ENCODE measurements at regions not wholly inside any gene's neighbourhood (a gene's known extent, or its start where the extent isn't known, plus 50 kb on each side); places are given as distances from the start of the nearest gene placed in this dataset.

DNA sequence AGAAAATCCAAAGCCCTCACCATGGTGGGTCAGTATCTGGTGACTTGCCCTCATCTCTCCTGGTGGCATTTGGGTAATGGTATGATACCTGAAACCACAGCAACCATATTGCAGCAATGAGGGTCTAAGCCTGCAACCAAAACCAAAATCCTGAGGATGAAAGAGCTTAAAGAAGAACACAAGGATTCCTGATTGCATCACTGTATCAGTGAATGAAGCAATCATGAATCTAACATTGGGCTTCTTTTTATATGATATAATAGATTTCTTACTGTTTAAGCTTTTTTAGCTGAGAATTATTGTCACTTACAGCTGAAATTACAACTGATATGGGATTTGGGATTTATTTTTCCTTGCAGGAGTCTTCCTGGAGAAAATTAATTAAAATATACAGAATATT lies 269.9 kb downstream of the MEF2C start:
- no peak for DNase-seq

DNA sequence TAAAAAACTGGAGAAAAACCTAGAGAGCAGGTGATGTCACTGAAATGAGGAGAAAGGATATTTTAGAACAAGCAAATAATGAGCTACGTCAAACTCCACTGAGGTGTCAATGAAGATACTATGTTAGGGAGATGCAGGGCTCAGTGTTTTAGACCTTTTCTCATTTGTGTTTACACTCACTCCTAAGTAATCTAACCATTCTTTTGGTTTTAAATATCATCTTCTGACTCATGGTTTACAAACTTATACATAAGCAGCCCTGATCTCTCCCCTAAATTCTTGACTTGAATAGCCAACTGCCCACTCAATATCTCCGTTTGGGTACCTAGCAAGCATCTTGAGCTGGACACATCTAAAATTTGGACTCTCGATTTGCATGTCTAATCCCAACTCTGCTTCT lies 272.4 kb downstream of the MEF2C start:
- no peak for DNase-seq

DNA sequence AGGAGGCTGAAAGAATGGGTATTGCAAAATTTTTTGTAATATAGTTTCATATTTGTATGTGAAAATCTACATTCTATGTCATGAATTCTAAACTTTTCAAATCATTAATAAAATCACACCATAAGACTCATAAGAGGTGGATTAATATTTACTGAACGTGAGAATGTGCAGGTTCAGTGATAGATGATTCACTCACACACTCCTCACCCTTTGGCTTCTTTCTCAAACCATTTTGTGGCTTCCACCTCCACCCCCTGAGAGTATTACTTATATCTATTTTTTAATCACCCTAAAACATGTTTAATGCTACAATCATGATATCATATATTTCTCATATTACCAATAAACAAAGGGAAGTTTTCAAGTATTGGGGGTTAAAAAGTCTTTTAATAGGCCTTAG lies 275.5 kb downstream of the MEF2C start:
- no peak for DNase-seq

DNA sequence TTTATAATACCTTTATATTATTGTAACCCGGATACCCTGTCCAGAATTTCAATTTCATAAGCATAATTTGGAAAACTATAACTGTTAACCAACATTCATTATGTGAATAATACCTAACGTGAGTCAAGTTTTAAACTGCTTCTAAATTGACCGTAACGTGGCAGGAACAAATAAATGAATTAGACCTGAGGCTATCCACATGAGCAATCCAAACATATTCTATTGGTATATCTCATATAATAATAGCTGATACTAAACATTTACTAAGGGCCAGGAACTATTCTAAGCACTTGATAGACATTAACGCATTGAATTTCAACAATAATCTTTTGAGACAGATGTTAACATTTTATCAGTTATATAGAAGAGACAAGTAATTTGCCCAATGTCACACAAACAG lies 276.4 kb downstream of the MEF2C start:
- DNase-seq, result no peak

DNA sequence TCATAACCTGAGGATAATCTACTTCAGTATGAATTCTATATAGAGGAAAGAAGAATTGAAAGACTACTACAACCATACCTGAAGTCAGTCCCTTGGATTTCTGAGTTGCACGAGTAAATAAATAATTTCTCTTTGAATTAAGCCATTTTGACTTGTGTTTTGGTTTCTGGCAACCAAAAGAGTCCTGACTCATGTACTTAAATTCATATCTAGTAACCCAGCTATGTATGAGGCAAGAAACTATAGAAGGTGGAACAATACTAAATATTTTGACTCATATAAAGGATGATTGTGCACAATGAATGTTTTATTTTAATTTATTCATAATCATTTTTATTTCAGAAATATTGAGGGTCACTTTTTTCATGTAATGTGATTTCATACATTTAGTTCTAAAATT lies 276.8 kb downstream of the MEF2C start:
- DNase-seq, result no peak

DNA sequence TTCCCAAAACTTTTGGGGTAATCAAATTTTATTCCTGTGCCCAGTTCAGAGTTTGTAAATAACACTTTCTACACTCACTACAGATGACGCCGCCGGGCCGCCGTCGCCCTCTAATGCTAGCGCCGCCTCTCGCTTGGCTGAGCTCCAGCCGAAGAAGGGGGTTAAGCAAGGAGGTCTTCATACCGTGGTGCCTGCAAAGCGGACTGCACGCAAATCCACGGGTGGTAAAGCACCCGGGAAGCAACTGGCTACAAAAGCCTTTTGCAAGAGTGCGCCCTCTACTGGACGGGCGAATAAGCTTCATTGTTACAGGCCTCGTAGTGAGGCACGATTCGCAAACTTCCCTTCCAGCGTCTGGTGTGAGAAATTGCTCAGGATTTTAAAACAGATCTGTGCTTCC lies 280.4 kb downstream of the MEF2C start:
- peak; percentile 4 for DNase-seq

DNA sequence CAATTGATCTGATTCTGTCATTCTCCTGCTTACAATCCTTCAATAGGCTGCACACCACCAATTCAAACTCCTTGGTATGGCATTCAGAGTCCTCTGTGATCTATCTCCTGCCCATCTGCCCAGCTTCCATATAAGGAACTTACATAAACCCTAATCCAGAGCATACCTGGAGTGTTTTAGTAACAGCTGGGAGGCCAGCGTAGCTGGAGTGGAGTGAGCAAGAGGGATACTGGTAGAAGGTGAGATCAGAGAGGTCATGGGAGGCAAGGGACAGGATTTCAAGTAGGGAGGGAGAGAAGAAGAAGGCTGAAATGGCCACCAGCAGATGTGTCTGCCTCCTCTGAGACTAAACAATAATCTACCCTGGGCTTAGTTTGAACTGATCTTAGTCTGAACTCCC lies 288.5 kb downstream of the MEF2C start:
- no peak for DNase-seq

DNA sequence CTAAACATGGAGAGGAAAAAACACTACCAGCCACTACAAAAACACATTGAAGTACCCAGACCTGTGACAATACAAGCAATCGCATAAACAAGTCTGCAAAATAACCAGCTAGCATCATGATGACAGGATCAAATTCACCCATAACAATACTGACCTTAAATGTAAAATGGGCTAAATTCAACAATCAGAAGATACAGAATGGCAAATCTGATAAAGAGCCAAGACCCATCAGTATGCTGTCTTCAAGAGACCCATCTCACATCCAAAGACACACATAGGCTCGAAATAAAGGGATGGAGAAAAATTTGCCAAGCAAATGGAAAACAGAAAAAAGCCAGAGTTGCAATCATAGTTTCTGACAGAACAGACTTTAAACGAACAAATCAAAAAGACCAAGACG lies 294.4 kb downstream of the MEF2C start:
- no peak for DNase-seq

DNA sequence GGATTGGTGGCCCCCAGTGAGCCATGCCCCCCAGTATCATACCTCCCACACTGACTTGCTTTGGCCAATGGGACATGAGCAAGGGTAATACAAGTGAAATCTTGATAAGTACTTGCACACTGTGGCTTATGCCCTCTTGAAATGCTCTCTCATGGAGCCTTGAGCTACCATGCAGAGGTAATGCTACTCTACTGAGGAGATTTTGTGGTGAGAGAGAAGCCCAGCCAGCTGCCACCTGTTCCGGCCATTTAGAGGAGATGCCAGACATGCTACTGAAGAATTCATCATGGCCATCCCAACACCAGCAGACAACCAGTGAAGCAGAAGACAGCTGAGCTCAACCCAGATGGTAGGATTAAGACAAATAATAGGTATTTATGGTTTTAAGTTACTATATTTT lies 299.5 kb downstream of the MEF2C start:
- DNase-seq, result no peak

DNA sequence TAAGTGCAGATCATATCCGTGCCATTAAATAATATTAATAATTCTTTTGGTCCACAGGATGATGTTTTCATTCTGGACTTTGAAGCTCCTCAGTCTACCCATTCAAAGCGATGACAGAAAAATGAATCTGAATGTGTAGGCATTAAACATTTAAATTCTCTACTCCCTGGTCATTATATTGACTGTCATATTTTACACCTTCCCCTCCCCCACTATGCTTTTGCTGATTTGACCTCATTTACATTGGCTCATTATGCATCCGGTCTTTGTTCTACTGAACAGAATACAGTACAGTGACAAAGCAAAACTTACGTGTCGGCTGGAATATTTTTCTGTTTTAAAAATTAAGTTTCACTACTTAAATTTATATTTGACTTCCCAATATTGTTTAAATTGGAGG lies 289.7 kb upstream of the TMEM161B start:
- DNase-seq, result no peak

DNA sequence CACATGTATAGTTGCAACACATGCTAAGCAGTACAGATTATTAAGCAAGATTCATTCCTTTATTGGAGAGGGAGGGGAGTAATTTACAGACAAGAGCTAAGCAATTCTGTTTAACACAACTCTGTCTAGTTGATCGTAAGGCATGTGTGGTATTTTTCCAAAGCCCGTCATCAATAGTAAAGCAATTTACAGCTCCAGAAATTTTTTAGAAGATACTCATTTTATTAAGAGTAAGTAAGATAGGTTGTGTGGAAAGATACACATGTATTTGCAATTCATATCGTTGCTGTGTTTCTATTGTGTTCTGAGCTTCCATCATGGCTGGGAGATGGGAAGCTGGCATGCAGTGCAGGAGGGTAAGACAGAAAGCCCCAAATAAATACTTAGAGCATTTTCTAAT lies 289.2 kb upstream of the TMEM161B start:
- no peak for DNase-seq

DNA sequence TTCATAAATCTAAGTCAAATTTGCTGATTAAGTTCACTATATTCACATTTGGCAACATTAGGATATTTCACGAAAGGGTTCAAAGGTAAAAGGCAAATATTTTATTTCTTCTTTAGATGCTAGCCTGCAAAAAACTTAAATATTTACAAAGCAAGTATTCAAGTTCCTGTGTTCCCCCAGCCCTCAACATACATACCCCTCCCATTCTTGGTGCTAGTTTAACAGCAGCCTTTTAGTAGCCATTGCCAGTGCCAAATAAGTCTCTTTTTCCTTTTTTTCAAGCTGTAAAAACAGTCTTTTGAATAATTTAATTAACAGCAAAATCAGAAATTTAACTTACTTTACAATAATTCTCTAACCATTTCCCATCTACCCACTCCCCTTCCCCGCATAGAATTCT lies 288.5 kb upstream of the TMEM161B start:
- DNase-seq, result no peak

DNA sequence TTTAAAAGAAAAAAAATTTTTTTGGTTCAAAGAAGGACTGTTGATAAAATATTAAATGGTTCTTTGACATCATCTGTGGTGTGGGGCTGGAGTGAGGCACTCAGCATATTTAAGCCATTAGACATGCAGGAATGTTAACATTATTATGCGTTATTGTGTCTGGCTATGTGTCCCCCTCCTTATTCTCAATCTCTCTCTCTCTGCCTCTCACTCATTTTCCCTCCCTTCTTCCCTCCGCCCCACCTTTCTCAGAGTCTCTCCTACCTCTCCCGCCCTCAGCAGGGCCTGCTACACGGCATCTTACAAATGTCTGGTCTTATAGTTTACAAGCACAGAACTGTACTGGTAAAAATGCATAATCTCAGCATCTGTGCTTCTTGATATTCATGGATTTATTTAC lies 287.8 kb upstream of the TMEM161B start:
- DNase-seq, result no peak

DNA sequence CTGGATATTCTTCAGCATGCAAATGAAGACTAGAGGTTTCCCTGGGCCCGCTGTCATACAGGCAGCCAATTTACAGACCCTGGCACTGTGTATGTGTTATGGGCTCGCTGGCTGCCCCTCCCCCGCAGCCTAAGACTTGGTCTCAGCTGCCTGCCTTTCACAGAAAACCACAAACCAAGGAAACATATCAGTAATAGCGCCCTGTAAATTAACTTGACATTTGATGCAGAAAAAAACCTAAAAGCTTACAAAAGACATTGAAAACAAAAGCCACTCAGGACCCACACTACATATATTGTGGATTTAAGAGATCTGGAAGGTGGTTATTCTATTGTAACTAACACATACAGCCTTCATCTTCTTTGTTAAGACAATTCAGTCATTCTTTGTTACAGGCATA lies 287.0 kb upstream of the TMEM161B start:
- DNase-seq, result no peak

DNA sequence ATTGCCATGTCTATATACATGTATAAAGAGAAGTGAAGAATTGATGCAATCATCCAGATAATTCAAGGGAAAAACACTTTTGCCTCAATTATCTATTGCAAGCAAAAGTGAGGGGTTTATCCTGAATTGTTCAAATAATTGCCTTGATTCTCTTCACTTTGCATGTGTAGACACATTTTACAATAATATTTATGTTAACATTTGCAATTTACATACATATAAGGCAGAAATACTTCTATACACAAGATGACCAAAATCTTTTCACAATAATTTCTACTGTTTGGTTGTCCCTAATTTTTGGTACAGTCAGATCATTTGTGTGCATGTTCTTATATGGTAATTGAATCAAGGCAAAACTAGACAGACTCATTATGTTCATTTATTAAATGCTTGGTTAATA lies 285.3 kb upstream of the TMEM161B start:
- DNase-seq, result no peak

DNA sequence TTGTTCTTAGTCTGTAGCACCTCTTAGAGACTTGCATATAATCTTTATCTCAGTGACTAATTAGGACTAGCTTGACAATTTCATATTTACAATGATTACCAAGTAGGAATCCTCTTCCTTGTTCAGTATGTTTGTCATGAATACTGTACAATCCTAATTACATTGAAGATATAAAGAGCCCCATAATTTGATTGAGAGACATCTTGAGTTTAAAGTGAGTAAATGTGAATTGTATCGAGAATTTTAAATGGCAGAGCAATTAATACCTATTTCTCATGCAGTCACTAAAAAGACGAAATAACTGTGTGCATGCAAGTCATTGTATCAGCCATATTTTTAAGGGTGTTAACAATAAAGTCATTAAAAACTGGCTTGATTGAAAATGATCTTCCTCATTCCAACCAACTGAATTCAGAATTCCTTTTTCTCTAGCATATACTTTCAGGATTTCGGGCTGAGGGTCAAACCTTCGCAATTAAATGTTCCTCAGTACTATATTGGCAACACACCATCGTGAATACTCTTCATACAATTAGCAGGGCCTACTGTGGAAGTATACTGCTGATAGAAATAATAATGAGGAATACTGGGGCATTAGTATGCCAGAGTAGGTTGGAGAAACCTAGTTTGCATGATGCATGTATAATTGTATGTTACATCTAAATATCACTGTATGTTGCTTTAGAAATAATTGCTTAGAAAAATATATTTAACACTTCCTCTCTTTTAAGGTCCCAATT lies 284.7 kb upstream of the TMEM161B start:
- no peak for DNase-seq

DNA sequence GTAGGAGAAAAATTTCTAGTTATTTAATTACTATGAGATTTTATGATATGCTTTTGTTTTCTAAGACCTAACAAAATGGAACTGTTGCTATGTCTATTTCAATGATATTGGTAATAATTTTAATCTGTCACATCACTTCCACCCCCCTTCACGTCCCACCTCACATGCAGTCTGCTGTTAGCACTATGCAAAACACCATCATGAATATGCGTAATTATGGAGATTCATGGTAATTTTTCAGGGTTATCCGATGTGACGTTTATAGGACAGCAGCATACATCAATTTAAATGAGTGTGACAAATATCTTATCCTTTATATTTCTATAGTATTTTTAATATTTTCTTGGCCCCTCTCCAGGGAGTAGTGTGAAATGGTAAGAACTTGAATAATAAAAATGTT lies 283.8 kb upstream of the TMEM161B start:
- DNase-seq, result no peak

DNA sequence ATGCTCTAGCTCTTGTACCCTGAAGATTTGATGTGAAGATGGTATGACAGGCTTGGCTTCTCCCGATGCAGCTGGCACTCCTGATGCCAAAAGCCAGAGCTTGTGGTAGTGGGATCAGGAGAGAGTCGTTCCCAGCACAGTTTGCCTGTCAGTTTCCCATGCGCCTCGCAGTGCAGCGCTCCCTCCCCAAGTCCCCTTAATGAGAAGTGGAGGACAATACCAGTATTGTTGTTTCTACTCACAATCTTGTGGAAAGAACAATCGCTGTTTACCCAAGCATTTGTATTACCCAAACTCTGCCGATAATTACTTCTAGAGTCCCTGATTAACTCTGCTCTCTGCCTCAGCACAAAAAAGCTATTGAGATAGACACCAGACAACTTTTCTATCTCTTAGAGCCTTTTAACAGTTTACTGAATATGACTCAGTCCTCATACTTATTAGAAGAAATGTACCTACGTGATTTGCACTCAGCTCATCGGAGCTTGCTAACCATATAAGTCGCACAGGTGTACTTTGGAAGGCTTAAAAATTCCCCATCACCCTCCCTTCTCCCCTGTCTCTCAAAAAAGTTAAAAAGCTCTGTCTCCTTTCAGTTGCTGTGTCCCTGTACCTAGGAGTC lies 283.2 kb upstream of the TMEM161B start:
- no peak for DNase-seq

DNA sequence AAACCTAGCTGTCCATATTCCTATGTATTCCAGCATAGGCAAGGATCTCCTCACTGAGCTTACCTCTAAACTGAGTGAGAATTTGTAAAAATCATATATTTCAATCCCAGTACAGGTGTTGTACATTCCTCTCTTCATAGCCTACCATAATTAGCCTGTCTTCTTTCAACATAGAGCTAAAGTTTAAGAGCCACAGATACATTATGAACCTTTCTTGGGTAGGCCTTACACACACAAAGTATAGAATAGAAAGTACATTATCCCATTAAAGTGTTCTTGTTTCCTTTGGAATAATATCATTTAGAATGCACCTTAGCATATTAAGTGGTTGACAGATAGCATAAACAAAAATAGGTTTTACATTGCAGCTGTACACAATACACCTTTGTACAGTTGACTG lies 282.1 kb upstream of the TMEM161B start:
- no peak for DNase-seq

DNA sequence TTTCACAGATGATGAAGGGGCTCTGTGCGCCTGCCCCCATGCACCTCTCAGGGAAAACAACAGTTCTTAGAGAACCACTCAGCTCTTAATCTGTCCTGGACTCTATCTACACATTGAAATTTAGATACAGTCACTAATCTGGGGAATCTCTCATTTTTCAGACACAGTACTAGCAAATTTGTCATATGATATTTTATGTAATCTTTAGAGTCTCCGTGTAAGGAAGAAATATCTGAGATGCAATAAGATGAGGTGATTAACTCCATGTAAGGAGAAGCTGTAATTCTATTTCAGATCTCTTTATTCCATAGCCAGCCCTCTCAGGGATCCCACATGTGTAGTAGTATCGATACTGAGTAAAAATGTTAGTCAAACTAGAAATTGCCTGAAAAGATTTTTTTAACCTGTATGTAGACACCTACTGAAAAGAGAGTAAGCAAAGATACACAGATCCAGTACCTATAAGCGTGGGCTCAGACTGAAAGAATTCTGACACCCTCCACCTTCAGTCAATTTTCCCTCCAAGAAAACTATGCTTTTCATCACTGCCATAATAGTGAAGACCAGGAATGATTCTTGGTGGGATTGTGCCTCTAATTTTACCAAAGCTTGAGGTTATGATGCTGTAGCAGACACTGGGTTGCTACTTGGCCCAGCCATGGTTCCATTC lies 279.6 kb upstream of the TMEM161B start:
- DNase-seq, result no peak

DNA sequence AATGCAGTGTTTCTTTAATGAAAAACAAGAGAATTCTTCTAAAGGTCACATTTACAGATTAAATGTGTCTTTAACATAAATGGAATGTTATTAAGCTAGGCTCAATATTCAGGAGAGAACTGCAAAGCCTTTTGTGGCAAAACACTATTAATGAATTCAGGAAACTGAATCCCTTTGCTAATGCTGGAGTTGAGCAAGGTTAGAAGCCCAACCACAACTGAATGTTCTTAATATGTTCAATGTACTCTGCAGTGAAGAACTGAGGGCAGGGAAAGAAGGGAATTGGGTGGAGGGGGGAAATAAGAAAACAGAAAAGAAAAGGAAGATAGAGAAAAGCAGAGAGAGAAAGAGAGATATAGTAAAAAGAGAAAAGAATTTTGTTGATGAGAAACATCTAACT lies 276.7 kb upstream of the TMEM161B start:
- no peak for DNase-seq

DNA sequence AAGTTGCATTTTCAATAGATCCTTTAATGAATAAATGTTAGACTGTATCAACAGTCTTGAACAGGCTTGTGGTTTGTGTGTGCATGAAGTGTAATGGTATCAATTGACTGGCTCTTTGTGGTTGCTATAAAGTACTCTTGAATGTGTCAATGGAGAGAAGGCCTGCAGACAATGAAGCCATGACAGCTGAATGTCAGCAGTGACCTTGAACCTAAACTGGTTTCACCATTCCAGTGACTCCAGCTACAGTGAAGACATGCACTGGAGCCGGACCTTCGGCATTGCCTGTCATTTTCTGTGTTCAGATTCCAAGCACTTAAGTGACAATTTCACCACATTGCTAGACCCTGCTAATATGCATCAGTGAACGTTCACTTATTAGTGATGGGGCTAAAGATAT lies 276.0 kb upstream of the TMEM161B start:
- no peak for DNase-seq

DNA sequence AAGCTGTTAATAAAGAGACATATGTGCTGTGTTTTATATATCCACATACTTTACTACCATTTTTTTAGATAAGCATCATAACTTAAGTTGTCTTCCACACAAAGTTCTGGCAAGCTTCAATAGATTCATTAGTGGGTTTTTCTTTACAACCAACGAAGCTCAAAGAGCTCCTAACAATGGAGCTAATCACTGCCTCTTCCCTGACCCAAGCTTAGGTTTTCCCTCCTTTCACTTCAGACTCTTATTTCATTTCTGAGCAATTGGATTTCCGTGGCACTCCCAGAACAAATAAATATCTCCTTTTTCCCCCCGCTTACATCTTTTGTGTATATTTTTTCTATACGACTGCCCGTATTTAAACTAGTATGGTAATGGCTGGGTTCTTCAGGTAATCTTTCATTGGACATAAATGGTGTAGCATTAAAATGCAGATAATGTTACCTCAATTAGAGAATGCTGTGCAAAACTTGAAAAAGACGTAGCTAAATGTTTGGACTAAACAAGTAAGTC lies 275.5 kb upstream of the TMEM161B start:
- no peak for DNase-seq

DNA sequence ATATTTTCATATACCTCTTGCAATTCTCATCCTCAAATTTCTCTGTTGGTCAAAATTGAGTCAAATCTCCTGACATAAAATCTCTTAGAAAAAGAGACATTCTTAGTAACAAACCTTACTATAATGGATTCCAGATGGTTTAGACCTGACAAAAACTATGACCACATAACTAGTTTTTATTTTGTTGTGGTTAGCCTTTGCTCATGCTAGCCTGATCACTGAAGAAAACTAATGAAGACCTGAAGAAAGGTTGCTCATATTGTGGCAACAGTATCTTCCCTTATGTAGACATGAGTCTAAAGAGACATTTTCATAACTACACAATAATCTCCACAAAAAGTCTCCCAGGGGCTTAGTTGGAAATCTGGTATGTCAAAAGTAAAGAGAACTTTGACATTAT lies 274.1 kb upstream of the TMEM161B start:
- DNase-seq, result no peak

All from CD4-positive, alpha-beta T cell treated with Interleukin-10 for 1 hour (primary cell).